NCI-H2227 treated with DMSO at 0.1 percent for 48 hours (cell line): ENCODE measurements at regions not wholly inside any gene's neighbourhood (a gene's known extent, or its start where the extent isn't known, plus 50 kb on each side); places are given as distances from the start of the nearest gene placed in this dataset.

Experiments used
- DNase-seq: peaks from one replicate; lab custom pipeline; 2025; lab: John Stamatoyannopoulos, UW

DNA sequence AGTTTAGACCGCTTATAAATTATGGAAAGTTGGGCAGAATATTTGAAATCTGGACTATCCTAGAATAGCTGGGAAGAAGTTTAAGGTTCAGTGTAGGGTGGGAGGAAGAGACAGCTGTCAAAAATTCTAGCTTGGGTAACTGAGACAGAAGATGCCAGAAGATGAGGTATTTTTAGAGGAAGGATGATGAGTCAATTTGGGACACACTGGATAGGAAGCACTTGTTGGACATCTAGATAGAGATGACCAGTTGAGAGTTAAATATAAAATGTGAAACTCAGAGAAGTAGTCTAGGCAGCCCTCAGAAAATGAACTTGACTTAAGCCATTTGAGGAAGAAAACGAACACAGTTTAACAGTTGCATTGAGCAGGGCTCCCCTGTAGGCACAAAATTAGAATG, 137.9 kb upstream of the MAP9 start:
- no peak for DNase-seq

DNA sequence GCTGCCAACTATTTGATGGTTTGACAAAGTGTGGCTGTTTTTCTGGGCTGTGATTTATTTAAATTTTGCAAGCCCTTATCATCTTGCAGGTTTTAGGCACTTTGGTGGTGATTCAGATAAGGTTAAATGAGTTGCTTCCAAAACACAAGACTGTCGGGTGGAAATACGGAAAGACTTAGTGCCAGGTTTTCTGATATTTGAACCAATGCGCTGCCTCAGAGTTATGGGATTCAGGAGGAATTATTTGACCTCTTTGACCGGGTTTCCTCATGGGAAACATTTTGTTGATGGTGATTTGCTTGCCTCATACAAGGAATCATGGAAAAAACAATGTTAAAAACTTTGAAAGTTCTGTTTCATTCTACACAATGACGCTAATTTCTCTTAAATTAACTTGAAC, 136.1 kb upstream of the MAP9 start:
- no peak for DNase-seq

DNA sequence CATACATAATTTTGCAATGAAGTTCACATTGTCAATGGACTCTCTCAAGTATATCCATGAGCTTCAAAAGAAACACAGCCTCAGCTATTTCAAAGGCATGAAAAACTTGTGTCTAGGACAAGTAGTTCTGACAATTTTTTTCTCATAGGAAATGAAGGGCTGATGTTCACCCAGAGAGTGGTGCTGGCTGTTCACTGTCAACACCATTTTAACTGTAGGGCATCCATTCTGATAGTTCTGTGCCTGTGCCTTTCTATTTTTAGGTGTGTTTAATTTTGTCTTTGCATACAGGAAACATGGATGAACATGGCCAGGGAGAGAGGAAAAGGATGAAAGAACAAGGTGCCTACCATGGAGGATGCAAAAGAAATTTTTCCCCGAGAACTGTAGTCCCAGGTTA, 135.3 kb upstream of the MAP9 start:
- no peak for DNase-seq

DNA sequence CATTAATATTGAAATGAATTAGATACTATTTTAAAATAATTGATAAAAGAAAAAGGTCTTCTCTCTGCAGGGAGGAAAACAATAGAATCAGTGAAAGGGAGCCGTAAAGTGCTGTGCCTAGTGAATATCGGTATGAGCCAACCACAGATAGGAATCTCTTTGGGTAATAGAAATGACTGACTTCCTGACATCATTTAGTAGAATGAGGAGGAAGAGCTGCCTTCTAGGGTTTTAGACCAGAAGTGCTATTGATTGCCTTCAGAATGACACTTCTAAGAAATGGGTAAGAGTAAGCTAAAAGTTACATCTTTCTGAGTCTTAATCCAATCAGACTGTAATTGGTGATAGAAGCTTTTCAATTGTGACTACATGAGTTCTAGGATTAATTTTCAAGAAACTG, 134.0 kb upstream of the MAP9 start:
- no peak for DNase-seq

DNA sequence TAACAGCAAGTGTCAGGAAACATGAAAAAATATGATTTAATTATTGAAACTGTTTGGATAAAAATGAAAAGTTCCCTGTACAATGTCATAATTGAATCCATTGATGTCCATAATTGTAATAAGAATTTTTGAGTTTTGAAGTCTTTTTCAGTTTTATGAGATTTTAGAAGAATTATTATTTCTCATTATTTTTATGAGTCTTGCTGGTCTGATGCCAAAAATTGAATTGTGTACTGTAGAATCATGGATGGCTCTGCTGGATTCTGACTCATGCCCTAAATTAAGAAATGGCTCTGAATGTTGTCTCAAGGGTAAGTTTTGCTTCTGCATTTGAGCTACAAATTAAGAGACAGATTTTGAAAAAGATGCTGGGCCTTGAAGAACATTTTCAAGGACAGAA, 132.8 kb upstream of the MAP9 start:
- no peak for DNase-seq

DNA sequence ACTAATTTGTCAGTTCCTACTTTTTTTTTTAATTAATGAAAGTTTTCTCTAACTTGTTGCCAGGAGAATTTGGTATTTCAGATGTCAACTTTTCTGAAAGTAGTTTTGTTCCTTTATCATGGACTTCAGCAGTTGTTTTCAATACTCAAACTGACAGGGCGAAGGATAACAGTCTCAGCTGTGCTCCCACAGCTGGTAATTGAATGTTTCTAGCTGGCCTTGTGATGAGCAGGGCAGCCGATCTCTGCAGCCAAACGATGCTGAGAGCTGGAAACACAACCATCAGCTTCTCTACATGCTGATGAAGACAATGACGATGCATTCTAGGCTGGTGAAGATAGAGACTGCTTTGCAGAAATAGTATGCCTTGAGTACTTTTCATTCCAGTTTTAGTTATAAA, 130.0 kb upstream of the MAP9 start:
- no peak for DNase-seq

DNA sequence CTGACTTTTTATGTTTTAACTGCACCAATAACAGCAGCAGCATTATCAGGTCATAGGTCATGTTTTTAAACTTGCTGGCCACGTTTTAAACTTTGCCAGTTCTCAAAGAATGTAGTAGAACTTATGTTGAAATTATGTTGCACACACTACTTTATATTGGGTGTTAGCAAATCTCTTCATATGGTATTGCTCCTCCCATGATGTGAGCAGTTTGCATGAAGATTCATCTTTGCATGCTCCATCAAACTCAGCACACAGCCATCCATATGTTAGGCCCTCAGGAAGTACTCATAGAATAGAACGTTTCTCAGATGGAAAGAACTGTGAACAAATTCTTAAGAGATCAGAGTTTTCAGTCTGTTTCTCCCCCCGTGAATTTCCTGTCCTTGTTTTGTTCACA, 128.6 kb upstream of the MAP9 start:
- no peak for DNase-seq

DNA sequence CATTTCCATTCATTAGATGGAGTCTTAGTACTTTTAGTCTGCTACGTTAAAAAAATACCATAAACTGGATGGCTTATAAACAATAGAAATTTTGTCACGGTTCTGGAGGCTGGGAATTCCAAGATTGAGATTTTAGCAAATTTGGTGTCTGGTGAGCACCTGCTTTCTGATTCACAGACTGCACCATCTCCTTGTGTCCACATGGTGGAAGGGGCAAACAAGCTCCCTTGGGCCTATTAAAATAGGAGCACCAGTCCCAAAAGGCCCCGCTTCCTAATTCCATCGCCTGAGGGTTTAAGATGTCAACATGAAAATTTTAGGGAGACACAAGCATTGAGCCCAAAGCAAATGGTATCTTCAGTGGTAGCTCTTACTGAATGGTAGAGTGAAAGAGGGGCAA, 120.5 kb upstream of the MAP9 start:
- no peak for DNase-seq

DNA sequence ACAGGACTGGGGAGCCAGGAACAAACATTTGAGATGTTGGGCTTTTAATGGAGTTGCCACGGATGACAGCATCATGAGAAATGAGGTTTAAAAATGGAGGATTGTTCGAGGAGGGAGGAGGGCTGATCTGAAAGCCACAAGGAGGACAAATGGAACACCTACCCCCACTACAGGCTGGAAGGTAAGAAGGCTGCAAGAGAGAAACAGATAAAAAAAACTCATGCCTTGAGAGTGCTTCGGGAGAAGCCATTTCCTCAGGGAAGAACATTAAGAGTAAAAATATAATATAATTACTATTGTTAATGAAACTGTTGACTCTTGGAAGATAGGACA, 119.5 kb upstream of the MAP9 start:
- DNase-seq = no peak

DNA sequence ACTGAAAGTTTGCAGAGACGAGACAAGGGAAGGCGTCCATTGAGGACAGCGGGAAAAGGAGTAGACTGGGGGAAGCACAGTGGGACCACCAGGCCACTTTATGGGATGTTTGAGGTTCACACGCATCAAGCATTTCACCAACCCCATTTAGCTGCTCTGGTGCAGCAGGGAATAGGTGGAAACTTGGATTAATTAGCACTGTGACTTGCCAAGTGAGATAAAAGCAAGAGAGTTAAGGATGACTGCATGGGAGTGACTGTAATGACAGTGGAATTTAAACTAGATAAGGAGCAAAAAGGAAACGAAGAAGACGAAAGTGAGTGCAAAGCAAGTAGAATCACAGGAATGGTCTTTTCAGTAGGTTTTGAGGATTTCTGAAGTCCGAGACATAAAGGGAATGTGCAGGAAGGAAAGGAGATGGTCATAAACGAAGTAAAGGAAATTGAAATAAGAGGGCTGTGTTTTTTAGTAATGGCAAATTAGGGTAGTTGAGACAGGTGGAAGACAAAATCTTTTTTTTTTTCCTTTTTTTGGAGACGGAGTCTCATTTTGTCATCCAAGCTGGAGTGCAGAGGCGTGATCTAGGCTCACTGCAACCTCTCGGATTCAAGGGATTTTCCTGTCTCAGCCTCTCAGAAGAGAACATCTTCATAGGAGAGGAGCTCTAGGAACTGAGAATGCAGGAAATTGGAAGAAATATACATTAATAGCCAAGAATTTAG, 119.0 kb upstream of the MAP9 start:
- DNase-seq = no peak

DNA sequence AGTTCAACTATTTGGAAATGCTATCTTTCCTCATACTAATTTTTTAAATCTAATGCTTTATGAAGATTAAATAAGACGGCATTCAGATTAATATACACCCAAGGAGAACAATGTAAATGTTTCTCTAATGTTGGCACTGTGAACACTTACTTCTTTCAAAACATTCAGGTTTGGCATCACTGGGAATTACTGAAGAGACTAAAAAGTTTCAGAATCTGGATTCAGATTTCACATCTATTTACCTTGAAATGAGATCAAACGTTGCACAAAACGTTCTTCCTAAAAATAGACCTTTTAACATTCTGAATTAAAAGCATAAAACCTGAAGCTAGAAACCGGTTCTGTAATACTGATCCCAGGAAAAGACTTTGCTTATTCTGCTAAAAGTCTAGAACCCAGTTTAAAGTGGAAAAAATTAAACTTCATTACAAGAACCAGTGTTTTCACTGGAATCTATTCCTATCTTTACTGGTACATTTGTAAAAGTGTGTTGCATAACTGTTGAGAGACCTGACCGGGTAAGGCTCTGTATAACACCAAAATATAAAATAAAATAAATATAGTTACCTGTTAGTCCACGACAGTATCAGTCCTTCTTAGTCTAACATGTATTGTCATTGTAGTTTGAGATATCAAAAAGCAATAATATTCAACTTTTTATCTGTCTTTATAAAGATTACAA, 117.4 kb upstream of the MAP9 start:
- no peak for DNase-seq

DNA sequence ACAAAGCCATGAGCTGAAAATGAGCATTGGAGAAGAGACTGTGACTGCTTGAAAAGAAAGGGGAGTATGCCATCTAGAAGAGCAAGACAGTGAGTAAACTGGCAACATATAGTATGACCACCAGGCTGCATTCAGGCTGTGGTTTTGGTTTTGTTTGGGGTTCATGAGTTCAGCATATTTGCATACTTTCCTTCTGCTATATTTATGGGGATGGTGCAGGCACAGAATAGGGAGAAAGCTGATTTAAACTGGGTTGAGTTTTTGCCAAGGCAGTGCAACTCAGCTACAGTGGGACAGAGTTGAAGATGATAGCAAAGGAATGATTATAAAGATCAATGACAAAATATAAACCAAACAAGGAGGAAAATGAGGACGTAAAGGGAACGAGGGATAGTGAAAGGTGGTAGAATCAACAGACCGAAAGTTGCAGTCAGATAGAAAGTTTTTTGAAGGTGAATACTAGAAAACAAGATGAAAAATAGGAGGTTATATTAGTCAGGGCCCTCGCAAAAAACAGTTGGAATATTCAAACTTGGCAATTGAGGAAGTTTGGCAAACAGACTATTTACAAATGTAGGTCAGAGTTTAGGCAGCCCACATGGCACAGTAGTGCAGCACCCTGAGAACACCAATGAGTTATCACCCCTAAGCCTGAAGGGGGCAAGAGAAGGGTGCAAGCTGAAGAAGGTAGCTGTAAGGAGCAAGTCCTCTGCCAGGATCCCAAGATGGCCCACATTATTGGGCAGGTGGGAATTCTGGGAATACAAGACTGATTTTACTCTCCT, 114.8 kb upstream of the MAP9 start:
- no peak for DNase-seq

DNA sequence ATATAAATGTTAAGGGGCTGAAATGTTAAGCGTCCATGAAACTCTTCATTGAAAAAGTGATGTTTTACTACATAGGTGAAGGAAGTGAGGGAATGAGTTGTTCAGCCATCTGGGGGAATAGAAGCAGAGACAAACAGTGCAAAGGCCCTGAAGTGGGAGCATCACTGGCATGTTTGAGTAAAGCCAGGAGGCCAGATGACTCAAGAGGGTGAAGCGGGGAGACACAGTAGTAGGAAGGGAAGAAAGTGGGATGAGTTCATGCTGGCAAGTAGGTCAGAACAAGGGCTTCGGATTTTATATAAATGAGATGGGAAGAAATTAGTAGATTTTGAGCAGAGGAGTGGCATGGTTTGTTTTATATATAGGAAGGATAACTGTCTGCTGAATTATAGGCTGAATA, 112.5 kb upstream of the MAP9 start:
- DNase-seq = no peak

DNA sequence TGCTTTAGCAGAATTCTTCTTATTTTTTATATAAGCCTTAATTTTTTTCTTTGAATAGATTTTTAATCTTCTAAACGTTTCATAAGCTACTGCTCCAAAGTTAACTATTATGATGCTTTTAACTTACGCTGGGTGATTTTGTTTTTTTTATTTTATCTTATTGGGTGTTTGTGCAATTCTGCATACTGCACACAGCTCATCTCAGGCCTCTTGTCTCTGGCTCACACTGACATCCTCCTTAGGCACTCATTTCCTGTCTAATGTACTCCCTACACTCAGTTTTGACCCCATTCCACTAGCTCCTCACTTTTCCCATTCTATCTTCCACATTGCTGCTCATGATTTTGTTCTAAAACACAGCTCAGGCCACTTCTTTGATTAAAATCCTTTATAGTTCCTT, 111.9 kb upstream of the MAP9 start:
- DNase-seq = no peak

DNA sequence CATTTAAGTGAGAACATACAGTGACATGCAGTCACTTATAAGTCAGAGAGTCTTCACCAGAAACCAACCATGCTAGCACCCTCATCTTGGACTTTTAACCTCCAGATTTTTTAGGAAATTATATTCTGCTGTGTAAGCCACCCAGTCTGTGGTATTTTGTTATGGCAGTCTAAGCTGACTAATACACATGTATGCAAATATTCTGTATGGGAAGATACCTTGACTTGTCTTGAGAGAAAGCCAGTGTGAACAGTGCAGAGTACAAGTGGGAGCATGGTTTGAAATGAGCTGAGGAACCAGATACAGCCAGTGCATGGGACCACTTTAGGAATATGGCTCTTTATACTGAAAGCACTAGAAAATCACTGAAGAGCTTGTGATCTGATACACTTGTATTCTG, 110.4 kb upstream of the MAP9 start:
- no peak for DNase-seq

DNA sequence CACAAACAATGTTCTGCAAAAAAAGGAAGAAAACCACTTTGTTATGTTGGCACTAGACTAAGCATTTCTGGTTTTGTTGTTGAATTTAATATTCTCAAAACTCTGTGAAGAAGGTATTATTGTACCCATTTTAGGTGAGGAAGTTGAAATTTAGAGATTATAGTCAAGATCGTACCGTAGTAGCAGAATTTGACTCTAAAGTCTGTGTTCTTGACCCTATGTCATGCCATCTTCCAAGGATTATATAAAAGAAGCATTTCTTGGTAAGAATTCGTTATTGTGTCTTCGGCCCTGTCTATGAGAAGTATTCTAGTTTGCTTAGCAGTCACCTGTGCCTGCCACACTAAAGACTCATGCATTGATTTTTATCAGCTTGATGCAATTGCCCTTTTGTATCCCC, 104.4 kb upstream of the MAP9 start:
- no peak for DNase-seq

DNA sequence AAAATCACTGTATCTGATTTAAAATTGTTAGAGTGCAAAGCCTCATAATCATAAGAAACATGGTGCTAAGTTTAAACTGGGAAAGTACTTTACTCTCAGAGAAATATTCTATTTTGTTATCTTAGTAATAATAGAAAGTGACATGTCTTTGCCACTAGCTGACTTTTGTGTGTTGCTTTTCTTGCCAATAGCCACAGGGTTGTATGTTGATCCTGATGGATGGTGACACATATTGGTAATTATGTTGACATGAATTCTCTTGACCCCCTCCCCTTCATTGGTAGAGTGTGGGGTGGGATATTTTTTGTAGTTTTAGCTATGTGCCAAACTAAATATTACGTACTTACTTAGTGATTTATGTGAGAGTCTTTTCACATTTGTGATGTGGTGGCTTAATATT, 103.1 kb upstream of the MAP9 start:
- DNase-seq = no peak

DNA sequence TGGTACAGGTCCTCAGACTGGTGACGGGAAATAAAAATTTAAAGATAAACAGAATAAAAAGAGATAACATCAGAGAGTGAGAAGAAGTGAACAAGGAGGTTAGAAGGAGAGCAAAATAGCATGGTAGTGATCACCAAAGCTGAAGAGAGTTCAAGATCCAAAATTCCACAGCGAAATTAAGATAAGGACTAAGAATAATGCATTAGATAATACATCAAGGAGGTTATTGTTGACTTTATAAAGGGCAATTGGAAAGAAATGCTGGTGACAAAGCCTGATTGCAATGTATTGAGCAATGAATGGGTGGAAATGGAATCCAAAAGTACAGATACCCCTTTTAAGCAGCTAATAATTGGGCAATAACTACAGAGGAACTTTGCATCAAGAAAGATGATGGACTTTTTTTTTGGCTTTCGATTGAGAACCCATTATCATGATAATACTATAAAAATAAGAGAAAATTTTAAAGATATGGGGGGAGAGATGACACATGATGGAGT, 101.6 kb upstream of the MAP9 start:
- no peak for DNase-seq

DNA sequence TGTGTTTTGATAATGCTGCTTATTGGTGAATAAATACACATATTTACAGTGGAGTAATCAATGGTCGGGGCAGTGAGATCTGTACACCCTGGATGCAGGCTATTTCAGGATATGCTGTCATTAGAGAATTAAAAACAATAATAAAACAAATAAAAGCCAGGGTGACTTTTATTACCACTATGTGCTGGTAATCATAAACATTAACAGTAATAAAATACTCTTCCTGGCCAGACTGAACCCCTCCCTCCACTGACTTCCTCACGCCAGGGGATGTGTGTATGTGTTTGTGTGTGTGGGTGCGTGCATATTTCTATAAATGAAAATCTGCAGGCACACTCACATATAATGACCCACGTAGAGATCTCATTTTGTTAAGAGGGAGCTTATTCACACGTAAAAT, 98.0 kb upstream of the MAP9 start:
- no peak for DNase-seq

DNA sequence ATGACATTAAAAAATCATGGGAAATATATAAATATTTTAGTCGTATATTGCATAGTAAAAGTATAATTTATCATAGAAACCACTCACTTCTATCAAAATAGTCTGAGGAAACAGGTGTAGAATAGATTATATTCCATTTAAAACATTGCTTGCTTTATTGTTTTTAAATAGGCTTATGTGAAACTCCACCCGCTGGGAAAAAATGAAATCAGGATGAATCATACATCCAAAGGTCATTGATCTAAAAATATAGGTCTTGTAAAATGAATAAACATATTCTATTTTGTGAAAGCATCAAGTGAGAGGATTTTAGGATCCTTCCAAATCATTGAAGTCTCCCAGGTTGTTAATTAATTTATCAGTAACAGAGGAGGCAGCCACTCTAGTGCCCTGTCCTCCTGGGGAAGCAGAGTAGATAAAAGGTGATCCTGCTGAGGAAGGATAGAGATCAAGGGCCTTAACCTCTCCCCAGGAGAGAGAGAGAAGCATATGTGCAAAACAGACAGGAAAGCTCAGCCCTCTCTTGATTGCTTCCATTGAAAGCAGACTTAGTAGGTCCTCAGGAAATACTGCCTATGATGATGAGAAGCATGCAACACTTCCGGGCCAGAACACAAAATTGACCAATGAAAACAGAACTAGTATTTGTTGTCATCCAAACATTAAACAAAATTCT, 96.8 kb upstream of the MAP9 start:
- DNase-seq = no peak

DNA sequence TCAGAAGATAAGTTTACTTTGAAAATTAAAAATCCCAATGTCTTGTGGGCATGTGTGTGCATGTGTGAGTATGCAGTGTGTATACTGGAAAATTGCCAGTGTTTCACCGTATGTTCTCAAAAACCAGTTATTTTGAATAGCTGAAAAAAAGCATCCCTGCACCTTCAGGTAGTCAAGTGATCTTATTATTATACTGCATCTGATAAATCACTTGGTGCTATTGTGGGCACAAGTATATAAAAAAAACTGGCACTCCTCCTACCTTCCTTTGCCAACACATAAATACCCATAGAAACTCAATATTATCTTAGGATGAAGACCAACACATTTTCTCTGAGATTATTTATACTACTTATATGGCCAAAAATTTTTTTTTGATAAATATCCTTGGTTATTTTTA, 91.5 kb upstream of the MAP9 start:
- no peak for DNase-seq

DNA sequence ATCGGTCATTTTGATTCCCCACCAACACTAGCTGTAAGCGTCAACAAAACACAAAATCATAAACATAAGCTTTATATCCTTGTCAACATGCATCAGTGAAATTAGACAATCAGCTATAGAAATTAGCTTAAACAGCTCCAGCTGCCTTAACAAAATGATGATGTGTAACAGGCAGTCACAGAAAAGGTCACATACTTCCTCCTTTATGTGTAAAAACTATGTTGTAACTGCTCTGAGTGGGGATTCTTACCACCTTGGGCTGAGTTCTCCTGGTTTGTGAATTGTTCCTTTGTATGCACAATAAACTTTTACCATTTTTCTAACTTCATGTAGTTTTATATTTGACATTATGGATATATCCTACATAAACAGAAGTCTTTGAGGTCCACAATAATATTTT, 73.9 kb upstream of the MAP9 start:
- no peak for DNase-seq

DNA sequence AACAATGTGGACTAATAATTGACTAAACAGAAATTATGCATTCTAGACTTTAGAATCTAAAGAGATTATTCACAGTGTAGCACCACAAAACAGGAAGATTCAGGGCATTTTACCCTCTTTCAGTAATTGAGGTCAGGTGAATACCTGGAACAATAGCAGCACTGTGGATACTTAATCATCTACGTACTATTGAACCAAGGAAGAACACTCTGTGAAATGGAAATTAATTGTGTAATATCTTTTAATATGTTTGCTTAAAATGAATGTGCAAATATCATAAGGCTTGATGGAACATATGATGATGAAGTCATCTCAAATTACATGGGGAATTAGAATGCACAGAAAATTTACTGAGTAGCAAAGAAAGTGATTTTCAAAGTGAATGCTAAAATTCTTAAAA, 68.5 kb upstream of the MAP9 start:
- DNase-seq = no peak
